ENCODE measurements at regions not wholly inside any gene's neighbourhood (a gene's known extent, or its start where the extent isn't known, plus 50 kb on each side); places are given as distances from the start of the nearest gene placed in this dataset.

- TF ChIP-seq POLR2AphosphoS5 (IDR thresholded peaks at IDR 0.05; ENCODE audit: low read depth, low read length) (no peak), TAF1 (IDR thresholded peaks at IDR 0.05; ENCODE audit: borderline replicate concordance, low read depth, low read length) (no peak), POLR2A (IDR thresholded peaks at IDR 0.05; ENCODE audit: low read depth, low read length) (no peak)
Measured at GRCh38 chr3:189056646-189057335, 115.0 kb upstream of the TPRG1 start.

Data from GM12892 (cell line).